ENCODE measurements at regions not wholly inside any gene's neighbourhood (a gene's known extent, or its start where the extent isn't known, plus 50 kb on each side); places are given as distances from the start of the nearest gene placed in this dataset.

DNA sequence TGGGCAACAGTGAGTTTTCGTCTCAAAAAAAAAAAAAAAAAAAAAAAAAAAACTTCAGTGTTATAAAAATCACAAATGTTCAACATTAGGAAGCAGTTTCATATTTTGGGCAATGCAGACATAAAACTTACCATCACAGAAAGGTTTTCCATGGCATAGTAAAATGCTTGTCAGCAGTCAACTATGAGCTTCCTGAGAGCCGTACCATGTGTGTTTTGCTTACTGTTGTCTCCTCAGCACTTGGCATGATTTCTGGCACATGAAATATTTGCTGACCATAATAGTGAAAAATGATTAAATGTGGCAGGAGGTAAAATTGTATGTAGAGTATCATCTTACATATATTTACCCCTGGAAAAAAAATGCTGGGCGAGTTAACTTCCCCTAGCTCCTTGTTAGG lies 237.5 kb upstream of the SLC35B3 start:
- DNase-seq: no peak

- DNase-seq: no peak
These were observed 235.4 kb upstream of the SLC35B3 start for GRCh38 chr6:8670792-8671191.

GRCh38 chr6:8664700-8665099 lies 229.4 kb upstream of the SLC35B3 start:
- DNase-seq: no peak

DNA sequence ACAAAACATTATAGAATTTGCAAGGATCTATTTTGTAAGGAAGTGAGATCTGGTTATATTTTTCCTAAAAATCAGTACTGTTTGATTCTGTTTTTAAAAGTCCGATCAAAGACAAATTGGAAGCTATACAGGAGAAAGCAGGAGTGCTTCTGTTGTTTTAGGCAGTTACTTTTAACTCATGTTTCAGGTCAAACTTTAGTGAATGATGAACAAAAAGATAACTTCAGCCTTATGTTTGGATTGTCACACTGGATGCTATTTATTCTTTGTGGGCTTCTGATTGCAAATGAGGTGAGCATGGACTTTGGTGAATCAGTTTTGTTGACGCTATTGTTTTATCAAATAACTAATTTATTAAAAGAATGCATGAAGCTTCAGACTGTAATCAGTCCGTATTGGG lies 228.7 kb upstream of the SLC35B3 start:
- no peak for DNase-seq

DNA sequence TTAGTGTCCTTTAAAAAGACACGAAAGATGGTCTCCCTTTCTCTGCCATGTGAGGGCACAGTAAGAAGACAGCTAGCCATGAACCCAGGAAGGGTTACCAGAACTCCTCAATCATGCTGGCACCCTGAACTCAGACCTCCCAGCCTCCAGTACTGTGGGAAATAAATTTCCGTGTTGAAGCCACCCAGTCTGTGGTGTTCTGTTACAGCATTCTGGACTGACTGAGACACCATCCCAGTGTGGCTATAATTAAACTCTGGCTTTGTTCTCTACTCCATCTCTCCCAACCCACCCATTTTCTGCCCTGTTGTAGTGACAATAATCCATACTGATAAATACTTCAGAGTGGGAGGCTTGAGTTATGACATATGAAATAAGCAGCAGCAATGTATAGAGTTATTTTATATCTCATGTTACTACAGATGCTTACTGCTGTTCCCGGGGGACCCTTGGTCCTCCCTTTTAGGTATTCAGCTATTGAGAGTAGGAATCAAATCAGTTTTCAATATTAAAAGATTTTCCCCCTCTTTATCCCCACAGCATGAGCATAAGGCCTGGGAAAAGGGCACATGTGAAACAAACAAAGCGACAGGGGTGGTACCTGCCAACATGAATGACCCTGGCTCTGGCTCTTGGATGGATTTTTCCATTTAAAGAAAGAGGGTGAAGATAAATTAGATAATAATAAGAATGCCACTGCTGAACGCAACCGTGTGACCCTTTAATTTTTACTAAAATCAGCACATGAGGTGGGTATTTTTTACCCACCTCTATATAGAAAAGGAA lies 224.3 kb upstream of the SLC35B3 start:
- DNase-seq: no peak

GRCh38 chr6:8658416-8658815 lies 223.1 kb upstream of the SLC35B3 start:
- DNase-seq: no peak

- no peak for DNase-seq
These were observed 222.2 kb upstream of the SLC35B3 start for GRCh38 chr6:8657522-8657921.

DNA sequence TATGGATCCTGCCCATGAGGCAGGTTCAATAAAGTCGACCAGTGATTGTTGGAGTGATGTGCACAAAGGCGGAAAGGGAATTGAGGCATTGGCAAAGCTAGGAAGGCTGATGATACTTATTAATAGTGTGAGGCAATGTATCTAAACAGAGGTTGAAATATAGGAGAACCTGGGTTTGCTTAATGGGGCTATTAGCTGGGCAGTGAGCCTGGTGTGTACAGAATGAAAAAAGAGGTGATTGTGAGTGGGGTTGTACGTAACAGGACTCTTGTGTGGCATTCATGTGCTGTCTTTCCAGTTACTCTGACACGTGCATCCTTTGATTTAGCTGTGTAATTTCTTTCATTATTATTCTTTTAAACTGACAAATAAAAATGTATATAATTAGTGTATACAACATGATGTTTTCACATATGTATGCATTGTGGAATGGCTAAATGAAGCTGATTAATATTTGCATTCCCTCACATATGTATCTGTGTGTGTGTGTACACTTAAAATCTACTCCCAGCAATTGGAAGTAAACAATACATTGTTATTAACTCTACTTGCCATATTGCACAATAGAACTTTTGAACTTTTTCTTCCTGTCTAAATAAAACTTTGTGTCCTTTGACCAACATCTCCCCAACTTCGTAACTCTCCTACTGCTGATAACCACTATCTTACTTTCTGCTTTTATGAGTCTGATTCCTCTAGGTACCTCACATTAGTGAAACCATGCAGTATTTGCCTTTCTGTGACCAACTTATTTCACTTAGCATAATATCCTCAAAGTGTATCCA lies 220.5 kb upstream of the SLC35B3 start:
- DNase-seq: no peak

DNA sequence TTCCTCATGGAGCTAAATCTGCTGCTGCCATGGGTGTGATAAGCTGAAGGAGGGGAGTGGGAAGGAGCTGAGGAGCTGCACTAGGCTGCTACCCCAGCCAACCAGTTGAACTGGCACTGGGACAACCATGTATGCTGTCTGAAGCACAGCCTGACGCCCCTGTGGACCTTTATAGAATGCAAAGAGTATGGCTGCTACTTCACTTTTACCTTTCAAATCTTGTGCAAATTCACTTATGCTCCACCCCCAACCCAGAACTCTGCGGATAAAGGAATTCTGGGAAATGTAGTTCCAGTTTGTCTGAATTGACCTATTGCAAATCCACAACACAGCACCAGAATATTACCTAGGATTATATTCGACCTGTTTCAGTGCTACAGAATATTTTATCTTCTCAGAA lies 217.4 kb upstream of the SLC35B3 start:
- DNase-seq: no peak

DNA sequence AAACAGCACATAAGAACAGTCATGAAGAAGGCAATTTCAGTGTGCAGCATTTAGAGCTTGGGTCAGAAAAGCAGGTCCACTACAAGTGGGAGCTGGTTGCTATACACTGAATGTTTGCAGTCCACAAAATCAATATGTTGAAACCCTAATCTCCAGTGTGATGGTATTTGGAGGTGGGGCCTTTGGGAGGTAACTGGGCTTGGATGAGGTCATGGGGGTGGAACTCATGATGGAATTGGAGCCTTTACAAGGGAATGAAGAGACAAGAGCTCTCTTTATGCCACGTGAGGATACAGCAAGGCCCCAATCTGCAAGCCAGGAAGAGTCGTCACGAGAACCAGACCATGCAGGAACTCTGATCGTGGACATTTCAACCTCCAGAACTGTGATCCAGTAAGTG lies 216.7 kb upstream of the SLC35B3 start:
- DNase-seq: no peak

- DNase-seq: no peak
These were observed 209.9 kb upstream of the SLC35B3 start for GRCh38 chr6:8645212-8645611.

DNA sequence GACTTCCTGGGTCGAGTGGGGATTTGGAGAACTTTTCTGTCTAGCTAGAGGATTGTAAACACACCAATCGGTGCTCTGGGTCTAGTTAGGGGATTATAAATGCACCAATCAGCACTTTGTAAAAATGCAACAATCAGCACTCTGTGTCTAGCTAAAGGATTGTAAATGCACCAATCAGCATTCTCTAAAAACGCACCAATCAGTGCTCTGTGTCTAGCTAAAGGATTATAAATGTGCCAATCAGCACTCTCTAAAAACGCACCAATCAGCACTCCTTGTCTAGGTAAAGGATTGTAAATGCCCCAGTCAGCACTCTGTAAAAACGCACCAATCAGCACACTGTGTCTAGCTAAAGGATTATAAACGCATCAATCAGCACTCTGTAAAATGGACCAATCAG lies 209.0 kb upstream of the SLC35B3 start:
- DNase-seq: no peak

GRCh38 chr6:8642854-8643253 lies 207.5 kb upstream of the SLC35B3 start:
- no peak for DNase-seq

GRCh38 chr6:8642131-8642530 lies 206.8 kb upstream of the SLC35B3 start:
- DNase-seq: no peak

- DNase-seq: no peak
These were observed 204.7 kb upstream of the SLC35B3 start for GRCh38 chr6:8639928-8640649.

GRCh38 chr6:8637896-8638597 lies 202.7 kb upstream of the SLC35B3 start:
- no peak for DNase-seq

DNA sequence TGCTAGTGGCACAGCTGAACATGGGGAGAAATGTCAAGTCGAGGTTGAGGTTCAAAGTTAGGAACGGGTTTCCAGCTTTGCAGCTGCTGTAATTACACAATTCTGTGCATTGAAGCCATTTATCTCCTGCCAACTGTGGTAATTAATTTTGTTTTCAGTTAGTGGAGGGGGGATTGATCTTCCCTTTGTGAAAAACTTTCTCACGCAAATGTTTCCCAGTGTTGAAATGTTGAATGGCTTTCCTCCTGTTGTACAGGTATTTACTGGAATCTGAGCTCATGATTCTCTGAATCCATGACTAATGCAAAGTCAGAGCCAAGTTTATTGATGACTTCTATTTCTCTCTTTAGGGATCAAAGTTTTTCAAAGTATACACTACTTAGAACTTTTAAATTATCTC lies 198.4 kb upstream of the SLC35B3 start:
- DNase-seq: no peak

GRCh38 chr6:8628736-8629135 lies 193.4 kb upstream of the SLC35B3 start:
- no peak for DNase-seq

- DNase-seq: no peak
These were observed 192.7 kb upstream of the SLC35B3 start for GRCh38 chr6:8628063-8628462.

DNA sequence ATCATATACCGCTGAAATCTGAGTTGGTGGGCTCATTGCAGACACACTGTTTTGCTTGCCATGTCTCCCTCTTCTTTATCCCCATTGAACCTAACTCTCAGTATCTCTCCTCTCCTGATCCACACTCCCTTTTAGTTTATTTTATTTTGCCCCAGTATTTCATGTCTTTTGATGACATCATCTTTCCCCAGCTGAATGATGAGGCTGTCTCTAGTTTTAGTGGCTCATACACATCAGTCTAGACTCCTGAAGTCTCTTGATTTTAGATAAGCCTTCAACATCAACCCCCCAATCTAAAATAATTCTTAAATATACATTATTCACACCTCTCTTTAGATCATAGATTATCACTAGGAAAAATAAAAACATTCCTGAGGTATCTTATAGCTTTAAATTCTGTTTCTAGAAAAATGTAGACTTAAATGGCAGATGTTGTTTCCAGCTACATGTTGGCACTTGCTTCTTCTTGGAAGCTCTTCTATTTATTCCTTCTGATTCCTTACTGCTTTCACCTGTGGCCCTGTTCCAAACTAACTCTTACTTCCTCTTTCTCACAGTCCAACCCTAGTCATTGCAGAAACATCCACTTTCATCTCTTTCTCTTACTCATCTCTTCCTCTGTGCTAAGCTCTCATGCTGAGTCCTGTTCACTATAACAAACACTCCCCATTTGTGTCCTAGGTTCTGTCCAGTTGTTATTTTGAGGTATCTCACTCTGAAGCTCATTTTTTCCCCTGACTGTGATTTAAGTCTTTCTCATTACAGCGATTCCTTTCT lies 191.9 kb upstream of the SLC35B3 start:
- no peak for DNase-seq

- no peak for DNase-seq
These were observed 189.3 kb upstream of the SLC35B3 start for GRCh38 chr6:8624665-8625064.

DNA sequence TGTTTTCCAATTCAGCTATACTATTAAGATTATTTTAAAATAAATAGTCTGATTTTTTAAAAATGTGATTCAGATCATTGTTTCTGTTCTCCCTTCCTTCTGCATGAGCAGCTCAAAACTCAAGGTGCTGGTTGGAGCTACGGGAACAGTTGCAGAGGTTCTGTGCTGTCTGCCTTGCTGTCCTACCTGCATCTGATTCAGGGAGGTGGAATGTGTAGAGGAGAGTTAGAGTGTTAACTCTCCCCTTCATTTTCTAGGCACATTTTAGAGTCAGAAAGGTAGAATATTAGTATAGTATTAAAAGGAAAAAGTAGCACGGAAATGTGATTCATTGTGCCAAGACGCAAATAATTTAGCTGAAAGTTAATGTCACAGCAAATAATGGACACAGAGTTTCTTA lies 188.1 kb upstream of the SLC35B3 start:
- DNase-seq: no peak
